K562 (cell line): ENCODE measurements at regions not wholly inside any gene's neighbourhood (a gene's known extent, or its start where the extent isn't known, plus 50 kb on each side); places are given as distances from the start of the nearest gene placed in this dataset.
A peak's percentile ranks its signal among the peaks of the same experiment; 100 is the strongest.

Source experiments
- ATAC-seq: fragments of 200-7000 bp; cut with Tn5 transposase; 3 replicates; pipeline ENCODE4 v1.9.1; 2020; ENCODE audit warnings: moderate library complexity
- BruUV-seq: library from RNA; stranded (reverse); fragments of 400-500 nt; replicated peaks from 2 replicates; lab custom pipeline; 2021; lab: Mats Ljungman, UMichigan
- CTCF ChIA-PET: fragments of 300-600 bp; formaldehyde crosslinking; extraction: SDS; loops from one replicate; lab custom pipeline; 2021; ENCODE audit warnings: low intra/inter-chr PET ratio; lab: Yijun Ruan, JAX
- POLR2A ChIA-PET: fragments of 300-600, 350-650 bp; sonication (Branson Sonifier 250); formaldehyde crosslinking; extraction: SDS; loops from one replicate; lab custom pipeline; 2021; ENCODE audit warnings: antibody characterized with exemption, inconsistent platforms; lab: Yijun Ruan, JAX
- DNase-seq, 4 experiments: peaks; one replicate each; pipeline versions ENCODE4 v3.0.0 to v3.0.0-alpha.2; 2011 to 2018; ENCODE audit warnings: low spot score in 3 of 4, mixed read lengths in 3 of 4; ENCODE audit errors: extremely low read depth in 1 of 4
- FAIRE-seq: peaks from 2 replicates; lab custom pipeline; 2011; peaks lifted over from hg19 to GRCh38; lab: Jason Lieb, UNC
- H2AFZ ChIP-seq: 2 replicates; pipeline ENCODE4 v1.6.0; 2011; ENCODE audit warnings: low read depth, low read length, control low read depth, inconsistent platforms
- H3K27ac ChIP-seq: fragments of 200-600 bp; 3 replicates; pipeline ENCODE4 v1.8.0; 2011; ENCODE audit warnings: low read depth, mild to moderate bottlenecking, control low read depth, inconsistent platforms, low read length, moderate library complexity, mixed read lengths; ENCODE audit errors: extremely low read depth
- H3K27me3 ChIP-seq, 2 experiments: fragments of 300-600 bp in 1 of 2; 2 replicates in 1 of 2; 3 replicates in 1 of 2; pipeline versions ENCODE4 v1.6.0 to v1.8.0; 2011; ENCODE audit warnings: inconsistent platforms in 2 of 2, low read length in 2 of 2, mild to moderate bottlenecking in 1 of 2, mixed read lengths in 1 of 2, moderate library complexity in 1 of 2; ENCODE audit not compliant: control insufficient read depth in 2 of 2, insufficient read depth in 2 of 2
- H3K36me3 ChIP-seq: fragments of 300-600 bp; 3 replicates; pipeline ENCODE4 v1.8.0; 2011; ENCODE audit warnings: mild to moderate bottlenecking, low read length, inconsistent platforms; ENCODE audit not compliant: control insufficient read depth, insufficient read depth
- H3K4me1 ChIP-seq, 2 experiments: fragments of 200-600 bp in 1 of 2; replicated peaks in 1 of 2; 2 replicates in 1 of 2; 3 replicates in 1 of 2; pipeline versions ENCODE4 v1.5.1 to v1.8.0; 2011; ENCODE audit warnings: inconsistent platforms in 2 of 2, low read length in 2 of 2, mild to moderate bottlenecking in 1 of 2, mixed read lengths in 1 of 2, moderate library complexity in 1 of 2; ENCODE audit not compliant: control insufficient read depth in 2 of 2, insufficient read depth in 2 of 2
- H3K4me2 ChIP-seq: 2 replicates; pipeline ENCODE4 v1.6.1; 2011; ENCODE audit warnings: low read length, control low read depth, inconsistent platforms, mixed read lengths; ENCODE audit not compliant: insufficient read depth
- H3K4me3 ChIP-seq: fragments of 200-600 bp; sonication (generic), shearing (Covaris generic); 2 replicates; pipeline ENCODE4 v1.5.1; 2016; ENCODE audit warnings: control low read depth, inconsistent platforms
- H3K79me2 ChIP-seq: fragments of 200-600 bp; 3 replicates; pipeline ENCODE4 v1.8.0; 2011; ENCODE audit warnings: low read length, inconsistent platforms; ENCODE audit not compliant: control insufficient read depth, insufficient read depth
- H3K9ac ChIP-seq, 2 experiments: 2 replicates each; pipeline versions ENCODE4 v1.6.0 to v1.6.1; 2011; ENCODE audit warnings: low read depth in 2 of 2, low read length in 2 of 2, control low read depth in 1 of 2, inconsistent platforms in 1 of 2, mild to moderate bottlenecking in 1 of 2, mixed read lengths in 1 of 2; ENCODE audit not compliant: insufficient read depth in 1 of 2
- H3K9me1 ChIP-seq: one replicate; pipeline ENCODE4 v1.6.0; 2011; ENCODE audit warnings: inconsistent platforms, mild to moderate bottlenecking, low read length, moderate library complexity; ENCODE audit not compliant: control insufficient read depth, insufficient read depth
- H3K9me3 ChIP-seq: replicated peaks from 2 replicates; pipeline ENCODE4 v1.5.1; 2011; ENCODE audit warnings: low read depth, low read length, inconsistent platforms; ENCODE audit not compliant: control insufficient read depth, insufficient read depth
- H4K20me1 ChIP-seq: replicated peaks from 2 replicates; pipeline ENCODE4 v1.6.1; 2011; ENCODE audit warnings: low read length, inconsistent platforms, mixed read lengths; ENCODE audit not compliant: control insufficient read depth, insufficient read depth
- CEBPZ ChIP-seq: fragments of 150-350 bp; IDR thresholded peaks from 2 replicates; pipeline ENCODE4 v1.6.1; 2014; ENCODE audit warnings: low read depth, mild to moderate bottlenecking, low read length, borderline replicate concordance
- ELF4 ChIP-seq: fragments of 450-650 bp; formaldehyde crosslinking; IDR thresholded peaks from 2 replicates; pipeline ENCODE4 v1.4.0; 2022; ENCODE audit warnings: missing genetic modification characterization
- FOSL1 ChIP-seq: fragments of 200-800 bp; sonication (Bioruptor generic); conservative IDR thresholded peaks from 2 replicates; pipeline ENCODE4 v1.6.1; 2016; ENCODE audit warnings: missing genetic modification characterization, missing compliant biosample characterization
- MECOM ChIP-seq: fragments of 250-450 bp; sonication (Bioruptor Pico); IDR thresholded peaks from 2 replicates; pipeline ENCODE4 v1.8.0; 2022; ENCODE audit warnings: inconsistent platforms
- MEIS2 ChIP-seq: fragments of 450-650 bp; IDR thresholded peaks from 2 replicates; pipeline ENCODE4 v1.6.1; 2014; ENCODE audit warnings: mild to moderate bottlenecking; ENCODE audit not compliant: partially characterized antibody
- NUFIP1 ChIP-seq: fragments of 450-650 bp; IDR thresholded peaks from 2 replicates; pipeline ENCODE4 v1.6.1; 2018; ENCODE audit not compliant: partially characterized antibody
- SMAD2 ChIP-seq: fragments of 150-350 bp; IDR thresholded peaks from 2 replicates; pipeline ENCODE4 v1.6.1; 2014; ENCODE audit warnings: low read depth, mild to moderate bottlenecking, low read length
- SRSF7 ChIP-seq: fragments of 200-400 bp; formaldehyde crosslinking; optimal IDR thresholded peaks from 2 replicates; pipeline ENCODE3; 2017; ENCODE audit warnings: mild to moderate bottlenecking, low read depth, low read length
- TFE3 ChIP-seq: fragments of 450-650 bp; formaldehyde crosslinking; IDR thresholded peaks from 2 replicates; pipeline ENCODE4 v1.4.0; 2020; ENCODE audit warnings: mild to moderate bottlenecking, mixed read lengths
- WGBS: fragments of 100-300 bp; shearing (Covaris generic); methylation state at CpG from one replicate; pipeline ENCODE4 v1.1.6; 2016; ENCODE audit warnings: low coverage, mixed read lengths; ENCODE audit not compliant: insufficient coverage; ENCODE audit errors: missing lambda C conversion rate; 5-methylcytosine and 5-hydroxymethylcytosine counted together
- in situ Hi-C: fragments of 300-500 bp; cut with MboI; formaldehyde crosslinking; loops from 4 replicates; pipeline ENCODE4 v1.15.0; 2018; ENCODE audit warnings: inconsistent platforms, mixed read lengths
- intact Hi-C: fragments of 100-400 bp; cut with micrococcal nuclease; formaldehyde crosslinking; loops from 2 replicates; pipeline ENCODE4 v1.14.2; 2022

- ChIA-PET CTCF (no interaction called here), POLR2A (no interaction called here)
- TF ChIP-seq SRSF7 (no peak), FOSL1 (peak; percentile 59)
- DNase-seq (no peak), ATAC-seq (no peak), FAIRE-seq (no peak)
- H4K20me1 ChIP-seq, result no peaks in the 10 kb centered on the region
- peaks cover 5% of the 10 kb centered on the region in 2 experiments; a peak in 3 of 5 replicates for H3K4me1 ChIP-seq
- no peaks in the 10 kb centered on the region for H3K36me3 ChIP-seq
- no peaks in the 10 kb centered on the region for H3K27me3 ChIP-seq
- no peak overlapping the region for H3K4me2 ChIP-seq
- H3K4me3 ChIP-seq, result no peak overlapping the region
- no peak overlapping the region; a peak in 1 of 4 replicates for H3K9ac ChIP-seq
- H3K79me2 ChIP-seq, result no peaks in the 10 kb centered on the region
- in situ Hi-C loops (no loop called here), intact Hi-C loops (no loop called here)
- no peaks in the 10 kb centered on the region for H3K9me3 ChIP-seq
- no peak overlapping the region for H2AFZ ChIP-seq
- H3K27ac ChIP-seq, result no peak overlapping the region
- WGBS, result 48% methylated on average over 7 of the region's 8 CpGs
- BruUV-seq, result no TSS peak
- no peaks in the 10 kb centered on the region for H3K9me1 ChIP-seq
Measured at GRCh38 chr13:111031531-111031961, 83.6 kb upstream of the ARHGEF7 start.

- Histone ChIP-seq H3K9me1 (no peaks in the 10 kb centered on the region), H3K9ac (no peak overlapping the region), H3K36me3 (no peaks in the 10 kb centered on the region), H3K27me3 (no peaks in the 10 kb centered on the region), H3K27ac (no peak overlapping the region), H3K9me3 (no peaks in the 10 kb centered on the region), H4K20me1 (no peaks in the 10 kb centered on the region), H3K4me2 (no peak overlapping the region), H2AFZ (no peak overlapping the region), H3K4me3 (no peak overlapping the region), H3K79me2 (no peaks in the 10 kb centered on the region), H3K4me1 (peaks cover 5% of the 10 kb centered on the region in 2 experiments; a peak in 3 of 5 replicates)
- in situ Hi-C loops, result no loop called here
- BruUV-seq, result no TSS peak
- intact Hi-C loops, result no loop called here
- ATAC-seq, result no peak
- CTCF ChIA-PET, result no interaction called here
- 44% methylated on average over 20 of the region's 29 CpGs for WGBS
- DNase-seq, result no peak
- POLR2A ChIA-PET, result no interaction called here
- FAIRE-seq, result no peak
- no peak for TF ChIP-seq CEBPZ
- no peak for TF ChIP-seq MEIS2
- no peak for TF ChIP-seq MECOM
- no peak for TF ChIP-seq ELF4
- TF ChIP-seq TFE3 (CRISPR knock-in tag), result no peak
- TF ChIP-seq NUFIP1, result no peak
- TF ChIP-seq SMAD2, result no peak
Measured at GRCh38 chr13:111029957-111030609, 85.0 kb upstream of the ARHGEF7 start.
